COLO829 (cell line): ENCODE measurements at regions not wholly inside any gene's neighbourhood (a gene's known extent, or its start where the extent isn't known, plus 50 kb on each side); places are given as distances from the start of the nearest gene placed in this dataset.

Source experiments
- DNase-seq: peaks from one replicate; pipeline ENCODE4 v3.0.0; 2012; ENCODE audit warnings: low spot score

- no peak for DNase-seq
Observed at GRCh38 chr7:121494516-121494915, 98.4 kb upstream of the FAM3C start.

- no peak for DNase-seq
Observed at GRCh38 chr7:121493553-121493952, 97.4 kb upstream of the FAM3C start.

- DNase-seq, result no peak
Observed at GRCh38 chr7:121490309-121490708, 94.2 kb upstream of the FAM3C start.

- DNase-seq, result no peak
Observed at GRCh38 chr7:121489440-121489839, 93.3 kb upstream of the FAM3C start.

GRCh38 chr7:121488111-121488650, 92.1 kb upstream of the FAM3C start:
- no peak for DNase-seq

GRCh38 chr7:121486590-121486989, 90.5 kb upstream of the FAM3C start:
- no peak for DNase-seq

GRCh38 chr7:121485467-121486243, 89.5 kb upstream of the FAM3C start:
- DNase-seq, result no peak

- no peak for DNase-seq
Observed at GRCh38 chr7:121484089-121484763, 88.1 kb upstream of the FAM3C start.

GRCh38 chr7:121480566-121481335, 84.6 kb upstream of the FAM3C start:
- peak; percentile 68 for DNase-seq

- DNase-seq, result peak; percentile 93
Observed at GRCh38 chr7:121480058-121480457, 84.0 kb upstream of the FAM3C start.

- no peak for DNase-seq
Observed at GRCh38 chr7:121479466-121479865, 83.4 kb upstream of the FAM3C start.

- no peak for DNase-seq
Observed at GRCh38 chr7:121475806-121476205, 79.7 kb upstream of the FAM3C start.

- DNase-seq, result no peak
Observed at GRCh38 chr7:121474301-121474673, 78.2 kb upstream of the FAM3C start.

GRCh38 chr7:121473645-121474300, 77.7 kb upstream of the FAM3C start:
- DNase-seq, result no peak

- no peak for DNase-seq
Observed at GRCh38 chr7:121466455-121466854, 70.3 kb upstream of the FAM3C start.

- DNase-seq, result no peak
Observed at GRCh38 chr7:121459148-121459547, 63.0 kb upstream of the FAM3C start.

- no peak for DNase-seq
Observed at GRCh38 chr7:121456785-121457359, 60.8 kb upstream of the FAM3C start.

GRCh38 chr7:121456015-121456414, 59.9 kb upstream of the FAM3C start:
- no peak for DNase-seq

- no peak for DNase-seq
Observed at GRCh38 chr7:121452389-121452788, 56.3 kb upstream of the FAM3C start.

GRCh38 chr7:121451367-121452094, 55.4 kb upstream of the FAM3C start:
- DNase-seq, result no peak

GRCh38 chr7:121450631-121451198, 54.6 kb upstream of the FAM3C start:
- DNase-seq, result no peak
